ENCODE measurements at regions not wholly inside any gene's neighbourhood (a gene's known extent, or its start where the extent isn't known, plus 50 kb on each side); places are given as distances from the start of the nearest gene placed in this dataset.
"Not testable (repeated sequence)": the region's sequence is repeated elsewhere in the genome, so short reads cannot be mapped to it uniquely, and the experiment has no call there.

DNA sequence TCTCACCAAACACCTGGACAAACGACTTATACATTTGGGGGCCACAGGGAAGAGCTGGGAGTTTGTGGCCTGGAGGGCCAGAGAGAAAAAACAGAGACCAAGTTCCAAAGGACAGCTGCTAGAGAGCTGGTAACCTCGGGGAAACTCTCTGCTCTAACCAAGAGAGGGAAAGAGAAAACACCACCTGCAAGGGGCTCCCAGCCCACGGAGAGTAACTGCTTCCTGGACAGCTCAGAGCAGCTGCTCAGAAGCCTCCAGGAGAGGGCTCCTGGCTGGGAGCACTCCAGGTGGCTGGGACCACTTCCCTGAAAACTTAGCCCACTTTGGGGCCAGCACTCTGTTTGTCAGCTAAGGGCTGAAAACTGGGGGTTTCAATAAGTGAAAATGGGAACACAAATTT lies 154.8 kb upstream of the GRIK3 start:
- in situ Hi-C loops (cut with HindIII; ENCODE audit: low sequenced_read_pairs), result no loop called here
- no peak for DNase-seq (ENCODE audit: low spot score)

DNA sequence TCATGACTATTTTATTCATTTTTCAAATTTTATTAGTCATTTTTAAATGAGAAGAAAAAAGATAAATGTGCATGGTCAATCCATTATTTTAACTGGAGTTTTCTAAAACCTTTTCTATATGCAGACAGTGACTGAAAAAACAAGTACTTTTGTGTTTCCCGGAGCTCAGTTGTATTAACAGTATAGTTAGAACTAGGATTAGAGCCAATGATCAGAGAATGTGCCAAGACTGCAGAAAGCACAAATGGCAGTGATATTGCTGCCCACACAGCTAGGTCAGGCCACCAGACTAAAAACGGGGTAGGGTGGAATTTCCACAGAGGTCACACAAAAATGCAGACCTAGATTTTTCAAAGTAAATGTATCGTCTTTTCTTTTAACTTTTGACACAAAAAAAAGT lies 163.1 kb upstream of the GRIK3 start:
- in situ Hi-C loops (cut with HindIII; ENCODE audit: low sequenced_read_pairs), result no loop called here
- no peak for DNase-seq (ENCODE audit: low spot score)

DNA sequence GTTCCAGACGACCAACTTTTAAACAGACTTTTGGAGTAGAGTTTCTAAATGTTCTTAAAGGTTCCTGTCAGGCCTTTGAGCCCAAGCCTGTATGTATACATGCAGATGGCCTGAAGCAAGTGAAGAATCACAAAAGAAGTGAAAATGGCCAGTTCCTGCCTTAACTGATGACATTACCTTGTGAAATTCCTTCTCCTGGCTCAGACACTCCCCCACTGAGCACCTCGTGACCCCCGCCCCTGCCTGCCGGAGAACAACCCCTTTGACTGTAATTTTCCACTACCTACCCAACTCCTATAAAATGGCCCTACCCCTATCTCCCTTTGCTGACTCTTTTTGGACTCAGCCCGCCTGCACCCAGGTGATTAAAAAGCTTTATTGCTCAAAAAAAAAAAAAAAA lies 180.0 kb upstream of the GRIK3 start:
- DNase-seq (ENCODE audit: low spot score); in situ Hi-C loops (cut with HindIII; ENCODE audit: low sequenced_read_pairs): not testable (repeated sequence)

DNA sequence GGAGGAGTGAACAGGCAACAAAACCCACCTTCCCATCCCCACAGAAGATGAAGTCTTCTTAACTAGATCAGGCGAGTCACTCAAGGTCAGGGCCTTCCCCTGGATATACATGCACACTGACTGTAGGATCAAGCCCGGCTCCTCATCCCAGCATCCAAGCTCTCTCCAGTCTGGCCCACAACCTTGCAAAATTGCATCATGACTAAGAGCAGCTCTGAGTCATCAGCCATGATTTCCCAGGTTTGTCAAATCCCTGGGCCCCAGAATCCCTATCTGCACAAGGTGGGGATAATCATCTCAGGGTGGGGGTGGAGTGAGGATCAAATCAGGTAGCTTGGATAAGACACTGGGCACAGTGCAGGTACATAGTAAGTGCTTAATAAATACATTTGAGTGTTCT lies 199.3 kb upstream of the GRIK3 start:
- in situ Hi-C loops (cut with HindIII; ENCODE audit: low sequenced_read_pairs), result no loop called here

DNA sequence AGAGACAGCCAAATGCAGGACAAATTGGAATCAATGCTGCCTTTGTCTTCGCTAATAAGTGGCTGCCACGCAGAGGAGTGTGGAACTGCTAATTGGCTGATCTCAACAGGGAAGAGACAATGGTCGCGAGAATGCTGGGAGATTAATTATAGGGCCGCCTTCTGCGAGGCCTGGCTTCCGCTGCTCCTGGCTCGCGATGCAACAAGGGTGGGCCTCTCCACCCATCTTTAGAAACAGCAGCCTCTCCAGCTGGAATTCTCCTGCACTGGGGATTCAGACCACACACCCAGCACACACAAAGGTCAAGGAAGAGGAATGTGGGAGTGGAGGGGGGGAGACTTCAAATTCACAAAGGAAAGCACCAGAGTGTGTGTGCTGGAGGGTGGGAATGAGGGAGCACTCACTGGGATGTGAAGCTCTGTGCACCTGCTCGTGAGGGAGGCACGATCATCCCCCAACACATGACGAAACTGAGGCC lies 200.7 kb upstream of the GRIK3 start:
- in situ Hi-C loops (cut with HindIII; ENCODE audit: low sequenced_read_pairs), result no loop called here
- DNase-seq (ENCODE audit: low spot score), result no peak

More for the DNA sequence above, 199.3 kb upstream of the GRIK3 start:
- no peak for DNase-seq (ENCODE audit: low spot score)

DNA sequence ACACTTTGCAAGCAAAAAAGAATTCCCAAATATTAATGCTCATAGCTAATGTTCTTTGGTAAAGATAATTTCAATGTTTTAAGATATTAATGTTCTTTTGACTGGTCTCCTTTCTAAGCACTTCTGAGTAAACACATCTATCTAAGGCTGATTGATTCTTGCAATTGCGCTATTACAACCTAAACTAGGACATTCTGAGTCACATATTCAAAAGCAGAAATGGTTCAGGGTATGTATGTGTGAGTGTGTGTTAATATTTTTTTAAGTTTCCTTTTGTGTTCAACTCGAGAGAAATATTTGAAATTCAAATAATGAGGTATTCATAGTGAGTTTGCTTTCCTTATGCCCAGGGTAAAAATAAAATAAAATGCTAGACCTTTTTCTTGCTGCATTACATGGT lies 203.6 kb upstream of the GRIK3 start:
- in situ Hi-C loops (cut with HindIII; ENCODE audit: low sequenced_read_pairs), result no loop called here
- no peak for DNase-seq (ENCODE audit: low spot score)

DNA sequence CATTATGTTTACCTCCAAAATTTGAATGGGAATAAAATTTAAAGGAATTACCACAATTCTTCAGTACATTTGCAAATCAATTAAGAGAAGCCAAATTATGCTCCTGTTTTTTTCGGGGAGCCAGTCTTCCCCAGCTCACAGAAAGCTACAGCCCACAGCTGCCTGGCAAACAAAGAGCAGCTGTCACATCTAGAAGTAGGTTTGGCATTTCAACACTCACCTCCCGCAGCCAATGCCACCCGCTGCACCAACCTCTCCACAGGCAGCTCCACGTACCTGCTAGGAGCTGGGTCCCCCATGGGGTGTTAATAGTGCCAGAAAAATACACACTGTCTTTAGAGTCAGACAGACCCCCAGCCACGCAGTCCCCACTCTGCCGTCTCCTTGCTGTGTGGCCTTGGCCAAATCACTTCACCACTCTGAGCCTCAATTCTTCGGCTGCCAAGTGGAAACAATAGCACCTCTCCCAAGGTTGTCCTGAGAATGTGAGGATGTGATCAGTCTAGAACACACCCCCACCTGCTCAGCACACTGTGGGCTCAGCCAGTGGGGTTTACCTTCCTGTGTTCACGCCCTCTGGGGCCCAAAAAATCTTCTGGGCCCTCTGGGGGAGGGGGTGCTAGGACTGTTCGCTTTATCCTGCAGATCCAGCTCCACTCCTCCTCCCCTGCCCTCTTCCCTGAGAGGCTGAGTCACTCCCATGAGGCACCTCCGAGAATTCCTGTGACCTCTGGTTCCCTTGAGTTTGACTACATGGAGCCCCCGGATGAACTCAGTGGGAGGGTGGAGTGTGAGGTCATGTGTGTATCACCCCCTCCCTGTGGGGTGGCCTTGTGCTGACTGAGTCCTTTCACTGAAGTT lies 204.3 kb upstream of the GRIK3 start:
- in situ Hi-C loops (cut with HindIII; ENCODE audit: low sequenced_read_pairs), result no loop called here

DNA sequence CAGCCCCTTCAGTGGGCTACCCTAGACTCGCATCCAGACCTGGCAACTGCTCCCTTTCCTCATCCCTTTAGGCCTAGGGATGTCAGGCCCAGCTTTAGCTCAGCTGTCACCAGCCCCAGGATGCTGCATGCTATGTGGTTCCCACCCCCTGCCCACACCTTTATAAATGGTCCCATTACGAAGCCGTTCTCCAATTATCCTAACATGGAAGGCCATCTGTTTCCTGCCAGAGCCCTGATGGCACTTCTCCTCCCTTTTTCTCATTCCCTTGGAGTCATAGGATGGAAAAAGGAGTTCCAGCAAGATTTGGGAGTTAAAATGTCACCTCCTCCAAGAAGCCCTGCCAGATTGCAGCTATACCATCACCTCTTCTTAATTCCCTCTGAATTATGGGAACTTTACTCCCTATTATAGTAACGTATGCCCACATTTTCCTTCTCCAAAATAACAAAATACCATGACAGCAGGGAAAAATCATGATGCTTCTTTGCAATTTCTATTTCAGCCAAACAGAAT lies 205.0 kb upstream of the GRIK3 start:
- in situ Hi-C loops (cut with HindIII; ENCODE audit: low sequenced_read_pairs), result no loop called here
- DNase-seq (ENCODE audit: low spot score), result no peak

More for the DNA sequence above, 204.3 kb upstream of the GRIK3 start:
- no peak for DNase-seq (ENCODE audit: low spot score)

DNA sequence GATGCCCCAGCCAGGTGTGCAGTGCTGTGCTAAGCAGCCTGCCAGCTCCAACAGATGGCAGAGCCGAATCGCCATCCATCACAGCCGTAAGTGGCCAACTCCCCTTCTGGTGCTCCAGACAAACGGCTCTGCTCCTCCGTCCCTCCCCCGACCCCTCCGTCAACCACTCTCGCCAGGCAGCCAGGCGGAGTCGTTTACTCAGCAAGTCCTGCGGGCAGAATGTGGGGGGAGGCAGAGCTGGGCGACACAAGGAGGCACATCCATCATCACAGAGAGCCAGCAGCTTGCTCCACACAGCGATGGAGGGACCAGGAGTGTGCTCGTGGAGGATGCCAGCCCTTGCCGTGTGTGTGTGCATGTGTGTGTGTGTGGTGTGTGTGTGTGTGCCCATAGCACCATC lies 206.6 kb upstream of the GRIK3 start:
- in situ Hi-C loops (cut with HindIII; ENCODE audit: low sequenced_read_pairs), result no loop called here
- DNase-seq (ENCODE audit: low spot score), result no peak

DNA sequence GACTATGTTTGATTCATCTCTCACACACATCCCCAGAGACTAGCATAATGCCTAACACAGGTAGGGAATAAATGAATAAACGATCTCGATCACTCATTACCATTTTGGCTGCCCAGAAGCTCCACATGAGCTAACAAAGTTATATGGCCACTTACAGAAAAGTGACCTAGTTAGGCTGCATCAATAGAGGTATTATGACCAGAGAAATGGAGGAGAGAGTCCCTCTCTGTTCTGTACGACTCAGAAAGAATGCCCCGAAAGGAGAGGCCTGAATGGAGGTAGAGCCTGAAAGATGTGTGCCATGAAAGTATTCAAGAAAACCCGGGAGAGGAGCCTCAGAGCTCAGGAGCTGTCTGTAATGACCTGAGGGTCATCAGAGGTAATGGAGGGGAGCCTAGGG lies 208.2 kb upstream of the GRIK3 start:
- in situ Hi-C loops (cut with HindIII; ENCODE audit: low sequenced_read_pairs), result no loop called here
- no peak for DNase-seq (ENCODE audit: low spot score)

DNA sequence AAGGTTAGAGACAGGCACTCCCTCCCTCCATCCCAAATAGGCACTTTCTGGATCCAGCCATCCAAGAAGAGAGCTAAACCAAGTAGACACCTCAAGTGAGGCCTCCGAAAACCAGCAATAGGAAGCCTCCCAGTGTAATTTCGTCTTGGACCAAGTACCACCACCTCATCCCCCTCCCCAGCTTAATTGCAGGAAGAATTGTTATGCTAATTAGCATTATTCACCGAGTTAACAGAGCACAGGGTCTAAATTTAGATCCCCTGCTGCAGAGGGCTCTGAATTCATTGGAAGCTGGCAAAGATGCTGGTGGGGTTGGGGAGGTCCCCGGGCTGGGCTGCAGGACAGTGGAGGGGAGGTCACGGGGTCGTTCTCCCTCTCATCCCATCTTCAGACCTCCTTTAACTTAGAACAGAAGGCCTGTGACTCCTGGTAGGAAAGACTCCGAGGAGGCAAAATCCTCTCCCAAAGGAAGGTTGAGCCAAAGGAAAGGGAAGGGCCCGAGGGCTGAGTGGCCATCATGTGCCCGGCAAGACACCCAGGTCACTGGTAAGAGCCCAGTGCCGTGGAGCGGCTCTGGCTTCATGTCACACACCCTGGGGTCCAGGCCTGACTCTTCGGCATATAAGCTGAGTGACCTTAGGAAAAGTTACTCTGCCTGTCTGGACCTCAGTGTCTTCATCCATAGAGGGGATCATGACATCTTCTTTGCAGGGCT lies 209.2 kb upstream of the GRIK3 start:
- in situ Hi-C loops (cut with HindIII; ENCODE audit: low sequenced_read_pairs), result no loop called here
- no peak for DNase-seq (ENCODE audit: low spot score)

DNA sequence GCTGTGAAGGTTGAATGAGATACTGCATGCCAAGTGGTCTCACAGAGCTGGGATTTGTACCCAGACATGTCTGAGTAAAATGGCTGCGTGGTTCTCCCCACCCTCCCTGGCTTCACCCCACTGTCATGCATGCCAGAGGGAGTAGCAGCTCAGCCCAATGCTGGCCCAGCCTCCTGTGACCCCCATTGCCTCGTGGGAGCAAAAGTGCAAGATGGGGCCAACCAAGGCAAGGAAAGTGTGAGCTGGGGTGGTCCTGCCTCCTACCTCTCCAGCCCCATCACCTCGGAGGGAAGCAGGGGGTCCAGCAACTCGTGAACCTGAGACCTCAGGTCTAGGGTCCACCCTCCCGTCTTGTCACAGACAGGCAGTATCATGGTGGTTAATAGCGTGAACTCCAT lies 209.8 kb upstream of the GRIK3 start:
- in situ Hi-C loops (cut with HindIII; ENCODE audit: low sequenced_read_pairs), result no loop called here
- no peak for DNase-seq (ENCODE audit: low spot score)

DNA sequence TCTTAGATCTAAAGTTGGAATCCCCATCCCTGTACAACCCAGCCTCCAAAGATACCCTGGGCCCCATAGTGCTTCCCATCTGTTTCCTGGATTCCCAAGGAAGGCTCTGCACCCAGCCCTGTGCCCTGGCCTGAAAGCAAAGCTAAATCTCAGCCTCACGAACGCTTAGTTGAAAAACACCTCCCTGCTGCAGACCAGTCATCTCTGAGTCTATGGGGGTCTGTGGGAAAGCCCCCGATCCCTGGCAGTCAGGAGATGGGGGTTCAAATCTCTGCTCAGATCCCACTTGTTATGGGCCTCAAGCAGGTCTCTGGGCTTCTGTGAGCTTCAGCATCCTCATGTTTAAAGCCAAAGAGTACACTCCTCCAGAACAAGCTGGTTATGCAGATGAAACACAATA lies 210.5 kb upstream of the GRIK3 start:
- in situ Hi-C loops (cut with HindIII; ENCODE audit: low sequenced_read_pairs), result no loop called here

DNA sequence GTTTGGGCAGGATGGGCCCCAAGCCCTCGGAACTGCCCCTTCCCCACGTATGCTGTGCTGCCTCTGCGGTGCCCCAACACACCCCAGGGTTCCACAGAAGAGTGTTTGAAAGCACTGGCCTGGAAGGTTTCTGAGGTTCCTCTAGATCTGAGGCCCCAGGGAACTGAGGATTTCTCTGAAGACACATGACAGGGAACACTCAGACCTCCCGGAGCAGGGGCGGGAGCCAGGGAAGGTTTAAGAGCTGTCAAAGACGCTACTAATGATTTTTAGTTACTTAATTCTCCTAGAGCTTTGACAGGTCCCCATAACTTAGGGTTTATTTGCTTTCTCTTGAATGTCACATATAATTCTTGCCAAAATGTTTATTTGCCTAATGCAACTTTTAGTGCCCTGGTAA lies 212.3 kb upstream of the GRIK3 start:
- in situ Hi-C loops (cut with HindIII; ENCODE audit: low sequenced_read_pairs), result no loop called here
- DNase-seq (ENCODE audit: low spot score), result no peak

More for the DNA sequence above, 210.5 kb upstream of the GRIK3 start:
- no peak for DNase-seq (ENCODE audit: low spot score)

DNA sequence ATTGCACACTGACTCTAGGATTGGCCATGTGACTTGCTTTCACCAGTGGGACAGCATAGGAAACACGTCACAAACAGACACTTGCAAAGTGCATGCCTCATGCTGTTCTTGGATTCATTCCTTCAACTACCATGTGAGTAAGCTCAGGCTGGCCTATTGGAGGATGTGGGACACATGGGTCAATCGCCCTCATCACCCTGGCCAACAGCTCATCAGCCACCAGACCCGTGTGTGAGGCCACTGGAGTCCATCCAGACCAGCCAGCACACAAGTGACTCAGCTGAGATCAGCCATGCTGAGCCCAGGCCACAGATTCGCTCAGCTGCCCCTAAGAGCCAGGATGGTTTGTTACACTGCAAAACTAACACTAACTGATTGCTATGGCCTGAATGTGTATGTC lies 216.1 kb upstream of the GRIK3 start:
- no peak for DNase-seq (ENCODE audit: low spot score)
- in situ Hi-C loops (cut with HindIII; ENCODE audit: low sequenced_read_pairs), result no loop called here

DNA sequence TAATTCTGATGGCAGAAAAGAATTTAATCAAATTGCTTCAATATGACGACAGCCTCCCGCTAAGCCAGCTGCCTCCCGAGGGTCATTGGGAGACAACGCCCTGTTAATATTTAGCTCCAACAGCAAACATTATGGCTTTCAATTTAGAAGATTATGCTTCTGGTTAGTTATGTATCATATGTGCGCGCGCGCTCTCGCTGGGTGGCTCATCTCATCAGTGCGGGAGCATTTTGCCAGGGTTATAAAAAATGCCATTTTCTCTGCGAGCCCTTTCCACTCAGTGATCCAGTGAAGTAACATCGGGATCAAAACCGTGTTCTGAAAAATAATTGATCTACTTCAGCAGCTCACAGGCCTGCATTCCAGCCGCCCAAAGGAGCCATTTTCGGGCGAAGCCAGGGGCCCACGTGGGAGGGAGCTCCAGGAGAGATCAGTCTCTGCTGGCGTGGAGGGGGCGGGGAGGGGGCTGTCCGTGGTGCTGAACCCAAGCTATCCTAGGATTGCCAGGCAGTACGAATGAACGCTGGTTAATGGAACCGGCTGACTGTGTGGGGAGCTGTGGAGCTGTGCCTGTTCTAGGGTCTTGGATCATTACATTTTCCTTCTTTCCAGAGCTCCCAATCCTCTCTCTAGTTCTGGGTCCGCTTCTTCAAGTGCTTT lies 219.1 kb upstream of the ZC3H12A start:
- DNase-seq (ENCODE audit: low spot score), result peak; percentile 5

DNA sequence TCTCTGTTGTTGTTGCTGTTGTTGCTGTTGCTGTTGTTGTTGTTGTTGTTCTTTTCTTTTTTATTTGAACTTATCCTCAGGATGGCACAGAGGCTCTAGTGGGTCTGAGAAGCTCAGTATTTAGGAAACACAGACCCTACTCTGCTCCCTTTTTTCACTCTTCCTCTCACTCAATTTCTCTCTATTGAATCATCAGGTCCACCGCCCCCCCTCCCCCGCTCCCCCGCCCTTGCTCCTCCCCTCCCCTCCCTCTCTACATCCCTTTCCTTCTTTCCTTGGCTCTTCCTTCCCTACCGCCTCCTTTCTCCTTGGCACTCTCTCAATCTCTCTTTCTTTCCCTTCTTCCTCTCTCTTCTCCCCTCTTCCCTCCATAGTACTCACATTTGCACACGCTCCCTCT lies 218.5 kb upstream of the ZC3H12A start:
- no peak for DNase-seq (ENCODE audit: low spot score)
- in situ Hi-C loops (cut with HindIII; ENCODE audit: low sequenced_read_pairs), result no loop called here

More for the DNA sequence above, 219.1 kb upstream of the ZC3H12A start:
- in situ Hi-C loops (cut with HindIII; ENCODE audit: low sequenced_read_pairs), result no loop called here

DNA sequence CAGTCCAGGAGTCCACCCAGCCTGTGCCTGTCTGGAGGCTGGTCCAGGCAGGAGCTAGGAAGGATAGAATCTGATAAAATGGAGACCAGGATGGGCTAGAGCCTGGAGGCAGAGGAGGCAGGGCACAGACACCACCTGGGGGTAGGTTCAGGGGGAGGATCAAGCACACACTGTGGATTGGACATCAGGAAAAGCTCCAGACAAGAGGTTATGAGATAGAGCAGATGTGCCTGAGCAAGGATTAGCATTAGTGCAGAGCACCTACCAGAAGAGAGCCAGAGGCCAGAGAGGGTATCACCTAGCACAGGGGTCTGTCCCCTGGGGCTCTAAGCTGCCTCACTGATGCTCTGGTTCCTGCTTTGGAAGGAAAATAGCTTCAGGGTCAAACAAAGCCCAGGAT lies 216.7 kb upstream of the ZC3H12A start:
- in situ Hi-C loops (cut with HindIII; ENCODE audit: low sequenced_read_pairs), result no loop called here
- no peak for DNase-seq (ENCODE audit: low spot score)

DNA sequence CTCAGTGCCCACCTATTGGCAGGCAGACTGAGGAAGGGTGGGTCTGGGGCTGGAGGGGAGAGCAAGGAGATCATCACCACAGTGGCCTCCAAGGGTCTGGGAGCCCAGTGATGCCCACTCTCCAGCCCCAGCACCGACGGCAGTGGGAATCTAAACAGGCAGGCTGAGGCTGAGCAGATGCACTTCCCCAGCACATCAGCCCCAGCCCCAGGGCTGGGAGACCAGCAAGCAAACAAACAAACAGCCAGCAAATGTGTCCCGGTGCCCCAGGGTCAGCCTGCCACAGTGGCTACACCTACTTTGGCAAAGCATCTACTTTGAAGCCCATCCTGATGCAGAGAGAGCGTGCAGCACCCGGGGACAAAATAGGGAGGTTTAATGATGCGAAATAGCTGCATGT lies 216.3 kb upstream of the ZC3H12A start:
- in situ Hi-C loops (cut with HindIII; ENCODE audit: low sequenced_read_pairs), result no loop called here
- no peak for DNase-seq (ENCODE audit: low spot score)

DNA sequence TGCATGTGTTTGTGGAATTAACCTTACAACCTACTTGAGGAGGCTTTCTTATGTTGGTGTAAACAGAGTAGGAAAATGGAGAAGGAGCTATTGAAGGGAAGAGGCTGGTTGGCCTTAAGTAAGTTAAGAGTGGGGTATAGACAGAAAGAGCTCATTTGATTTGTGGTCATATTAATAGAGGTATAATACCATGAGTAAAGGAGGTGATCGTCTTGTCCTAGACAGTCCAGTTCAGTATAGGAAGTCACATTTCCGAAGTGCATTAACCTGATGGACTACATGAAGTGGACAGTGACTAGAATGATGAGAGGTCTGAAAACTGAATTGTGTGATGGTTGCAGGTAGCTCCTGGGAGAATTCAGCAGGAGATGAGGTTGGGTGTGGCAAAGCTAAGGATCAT lies 215.4 kb upstream of the ZC3H12A start:
- DNase-seq (ENCODE audit: low spot score), result no peak
- in situ Hi-C loops (cut with HindIII; ENCODE audit: low sequenced_read_pairs), result no loop called here
